DND-41 (cell line): ENCODE measurements at regions not wholly inside any gene's neighbourhood (a gene's known extent, or its start where the extent isn't known, plus 50 kb on each side); places are given as distances from the start of the nearest gene placed in this dataset.

ENCODE experiments used
- ATAC-seq: fragments of 200-7000 bp; cut with Tn5 transposase; 3 replicates; pipeline ENCODE4 v1.9.1; 2021; ENCODE audit warnings: low read depth; ENCODE audit not compliant: insufficient read depth
- DNase-seq: peaks from one replicate; pipeline ENCODE4 v3.0.0-alpha.2; 2020
- H2AFZ ChIP-seq: 2 replicates; pipeline ENCODE4 v1.6.0; 2012; ENCODE audit warnings: low read depth, low read length
- H3K27ac ChIP-seq: 2 replicates; pipeline ENCODE4 v1.5.1; 2012; ENCODE audit warnings: low read length, inconsistent platforms
- H3K27me3 ChIP-seq: fragments of 200-600 bp; sonication (generic); 2 replicates; pipeline ENCODE4 v1.6.0; 2012; ENCODE audit warnings: low read length, mild to moderate bottlenecking, inconsistent platforms; ENCODE audit not compliant: insufficient read depth, poor library complexity
- H3K36me3 ChIP-seq: 2 replicates; pipeline ENCODE4 v1.5.1; 2012; ENCODE audit warnings: low read length, inconsistent platforms; ENCODE audit not compliant: insufficient read depth
- H3K4me1 ChIP-seq: 2 replicates; pipeline ENCODE4 v1.5.1; 2012; ENCODE audit warnings: mild to moderate bottlenecking, low read length; ENCODE audit not compliant: insufficient read depth
- H3K4me2 ChIP-seq: 2 replicates; pipeline ENCODE4 v1.6.0; 2012; ENCODE audit warnings: mild to moderate bottlenecking, moderate library complexity, low read length, inconsistent platforms; ENCODE audit not compliant: insufficient read depth
- H3K4me3 ChIP-seq, 2 experiments: fragments of 200-600 bp in 1 of 2; shearing (Covaris generic) in 1 of 2; 2 replicates each; pipeline ENCODE4 v1.5.1; 2012 to 2016; ENCODE audit warnings: inconsistent platforms in 2 of 2, low read length in 2 of 2, mild to moderate bottlenecking in 2 of 2, low read depth in 1 of 2, moderate library complexity in 1 of 2
- H3K79me2 ChIP-seq: 2 replicates; pipeline ENCODE4 v1.6.0; 2012; ENCODE audit warnings: low read length, inconsistent platforms; ENCODE audit not compliant: insufficient read depth
- H3K9ac ChIP-seq: 2 replicates; pipeline ENCODE4 v1.6.0; 2012; ENCODE audit warnings: low read depth, mild to moderate bottlenecking, inconsistent platforms, low read length, moderate library complexity
- H3K9me3 ChIP-seq: 2 replicates; pipeline ENCODE4 v1.5.1; 2012; ENCODE audit warnings: low read length, moderate library complexity, mild to moderate bottlenecking, inconsistent platforms; ENCODE audit not compliant: insufficient read depth, severe bottlenecking
- H4K20me1 ChIP-seq: 2 replicates; pipeline ENCODE4 v1.6.0; 2012; ENCODE audit warnings: low read length; ENCODE audit not compliant: insufficient read depth
- EZH2 ChIP-seq: IDR thresholded peaks from 3 replicates; pipeline ENCODE4 v1.6.1; 2012; ENCODE audit warnings: borderline replicate concordance, low read depth, mild to moderate bottlenecking, moderate library complexity, low read length, inconsistent platforms; ENCODE audit not compliant: severe bottlenecking
- TF ChIP-seq, protein P1 (sequence below): IDR thresholded peaks from 2 replicates; pipeline ENCODE4 v1.5.1; 2012; ENCODE audit warnings: borderline replicate concordance, low read length, moderate library complexity, mild to moderate bottlenecking; ENCODE audit not compliant: poor library complexity, severe bottlenecking; ENCODE audit errors: extremely low read depth

DNA sequence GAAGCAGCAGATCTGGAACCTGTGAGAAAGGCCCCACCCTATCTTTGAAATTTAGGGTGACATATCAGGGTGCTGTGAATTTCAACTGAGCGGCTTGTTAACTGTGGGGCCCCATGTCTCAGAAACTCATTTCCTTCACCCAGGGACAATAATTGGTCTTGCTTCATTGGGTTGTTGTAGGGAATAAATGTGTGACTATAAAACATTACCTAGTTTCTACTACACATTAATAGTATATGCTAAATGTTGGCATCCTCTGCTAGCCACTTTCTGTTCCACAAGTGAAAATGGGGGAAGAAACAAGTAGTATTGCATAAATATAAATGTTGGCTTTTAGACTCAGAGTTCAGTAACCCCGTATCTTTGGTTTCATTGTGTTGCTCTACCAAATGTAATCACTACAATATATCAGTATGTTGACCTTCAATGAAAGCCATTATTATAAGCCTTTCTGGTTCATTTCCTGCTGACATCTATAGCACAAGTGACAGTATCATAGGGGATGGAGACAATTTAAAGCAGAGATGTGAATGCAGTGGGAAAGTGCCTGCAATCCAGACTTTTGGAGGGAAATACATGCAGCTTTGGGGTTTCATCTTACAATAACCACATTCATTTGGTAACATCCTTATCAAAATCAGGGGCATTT is 905.5 kb upstream of the RAG2 start:
- no peaks in the 10 kb centered on the region for H3K36me3 ChIP-seq
- H3K27ac ChIP-seq, result no peak overlapping the region
- no peaks in the 10 kb centered on the region for H3K4me1 ChIP-seq
- no peak for ATAC-seq
- H3K79me2 ChIP-seq, result no peaks in the 10 kb centered on the region
- H3K4me2 ChIP-seq, result no peak overlapping the region
- DNase-seq, result no peak
- H3K4me3 ChIP-seq, result no peak overlapping the region
- TF ChIP-seq EZH2, result no peak
- H3K27me3 ChIP-seq, result no peaks in the 10 kb centered on the region
- H2AFZ ChIP-seq, result no peak overlapping the region
- H3K9me3 ChIP-seq, result no peaks in the 10 kb centered on the region
- H4K20me1 ChIP-seq, result no peaks in the 10 kb centered on the region
- no peak overlapping the region for H3K9ac ChIP-seq

DNA sequence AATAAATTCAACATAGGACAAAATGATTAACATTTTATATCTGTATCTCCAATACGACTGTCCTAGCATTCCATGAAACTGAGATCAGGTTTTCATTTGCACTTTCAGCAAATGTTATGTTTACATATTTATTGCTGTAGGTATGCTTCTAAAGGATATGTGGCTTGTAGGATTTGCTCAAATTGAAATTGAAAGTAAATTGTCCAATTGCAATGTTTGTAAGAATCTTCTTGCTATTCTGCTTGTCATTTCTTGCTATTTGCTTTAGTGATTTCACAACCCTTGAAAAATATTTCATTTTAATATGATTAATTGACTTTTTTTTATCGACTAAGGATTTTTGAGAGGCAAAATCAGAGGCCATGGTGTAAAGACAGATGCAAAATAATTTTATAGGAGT is 904.2 kb upstream of the RAG2 start:
- H2AFZ ChIP-seq, result no peak overlapping the region
- H3K9me3 ChIP-seq, result no peaks in the 10 kb centered on the region
- DNase-seq, result no peak
- TF ChIP-seq, protein P1, sequence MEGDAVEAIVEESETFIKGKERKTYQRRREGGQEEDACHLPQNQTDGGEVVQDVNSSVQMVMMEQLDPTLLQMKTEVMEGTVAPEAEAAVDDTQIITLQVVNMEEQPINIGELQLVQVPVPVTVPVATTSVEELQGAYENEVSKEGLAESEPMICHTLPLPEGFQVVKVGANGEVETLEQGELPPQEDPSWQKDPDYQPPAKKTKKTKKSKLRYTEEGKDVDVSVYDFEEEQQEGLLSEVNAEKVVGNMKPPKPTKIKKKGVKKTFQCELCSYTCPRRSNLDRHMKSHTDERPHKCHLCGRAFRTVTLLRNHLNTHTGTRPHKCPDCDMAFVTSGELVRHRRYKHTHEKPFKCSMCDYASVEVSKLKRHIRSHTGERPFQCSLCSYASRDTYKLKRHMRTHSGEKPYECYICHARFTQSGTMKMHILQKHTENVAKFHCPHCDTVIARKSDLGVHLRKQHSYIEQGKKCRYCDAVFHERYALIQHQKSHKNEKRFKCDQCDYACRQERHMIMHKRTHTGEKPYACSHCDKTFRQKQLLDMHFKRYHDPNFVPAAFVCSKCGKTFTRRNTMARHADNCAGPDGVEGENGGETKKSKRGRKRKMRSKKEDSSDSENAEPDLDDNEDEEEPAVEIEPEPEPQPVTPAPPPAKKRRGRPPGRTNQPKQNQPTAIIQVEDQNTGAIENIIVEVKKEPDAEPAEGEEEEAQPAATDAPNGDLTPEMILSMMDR, result no peak
- no peak for TF ChIP-seq EZH2
- no peak overlapping the region for H3K4me2 ChIP-seq
- H3K79me2 ChIP-seq, result no peaks in the 10 kb centered on the region
- H3K36me3 ChIP-seq, result no peaks in the 10 kb centered on the region
- no peak overlapping the region for H3K4me3 ChIP-seq
- ATAC-seq, result no peak
- H3K4me1 ChIP-seq, result no peaks in the 10 kb centered on the region
- no peaks in the 10 kb centered on the region for H4K20me1 ChIP-seq
- H3K27me3 ChIP-seq, result no peaks in the 10 kb centered on the region
- no peak overlapping the region for H3K9ac ChIP-seq
- no peak overlapping the region for H3K27ac ChIP-seq

DNA sequence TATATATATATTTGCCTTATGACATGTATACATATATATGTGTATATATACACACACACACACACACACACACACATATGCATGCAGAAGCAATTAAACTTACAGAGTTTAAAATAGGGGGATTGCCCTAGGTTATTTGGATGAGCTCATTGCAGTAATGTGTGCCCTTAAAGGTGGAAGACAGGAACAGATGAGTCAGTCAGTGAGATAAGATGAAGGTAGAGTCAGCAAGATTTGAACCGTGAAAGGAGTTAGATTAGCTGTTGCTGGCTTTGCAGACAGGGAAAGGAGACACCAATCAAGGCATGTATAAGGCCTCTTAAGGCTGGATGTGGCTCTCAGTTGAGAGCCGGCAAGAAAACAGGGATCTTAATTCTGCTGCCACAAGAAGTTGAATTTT is 902.4 kb upstream of the RAG2 start:
- no peaks in the 10 kb centered on the region for H3K36me3 ChIP-seq
- no peaks in the 10 kb centered on the region for H4K20me1 ChIP-seq
- ATAC-seq (no peak), DNase-seq (no peak)
- H3K4me1 ChIP-seq, result no peaks in the 10 kb centered on the region
- no peak overlapping the region for H3K27ac ChIP-seq
- no peaks in the 10 kb centered on the region for H3K27me3 ChIP-seq
- no peak for TF ChIP-seq EZH2
- TF ChIP-seq, protein P1, result no peak
- no peaks in the 10 kb centered on the region for H3K9me3 ChIP-seq
- no peak overlapping the region for H3K4me2 ChIP-seq
- H2AFZ ChIP-seq, result no peak overlapping the region
- no peaks in the 10 kb centered on the region for H3K79me2 ChIP-seq
- no peak overlapping the region for H3K4me3 ChIP-seq
- H3K9ac ChIP-seq, result no peak overlapping the region

DNA sequence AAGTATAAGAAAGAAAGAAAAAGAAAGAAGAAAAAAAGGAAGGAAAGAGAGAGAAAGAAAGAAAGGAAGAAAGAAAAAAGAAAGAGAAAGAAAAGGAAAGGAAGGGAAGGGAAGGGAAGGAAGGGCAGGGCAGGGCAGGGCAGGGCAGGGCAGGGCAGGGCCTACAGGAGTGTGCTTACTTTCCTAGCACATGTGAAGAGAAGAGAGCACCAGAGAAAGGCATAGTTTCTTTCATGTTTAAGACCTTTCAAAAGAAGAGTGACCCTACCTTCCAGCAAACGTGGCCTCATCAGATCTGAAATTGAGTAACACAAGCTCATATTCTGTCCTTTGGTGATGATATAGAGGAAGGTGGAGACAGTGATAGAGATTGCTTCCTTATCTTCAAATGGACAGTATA is 899.3 kb upstream of the RAG2 start:
- Histone ChIP-seq H3K27me3 (no peaks in the 10 kb centered on the region), H4K20me1 (no peaks in the 10 kb centered on the region), H3K9ac (no peak overlapping the region), H3K4me3 (no peak overlapping the region), H3K79me2 (no peaks in the 10 kb centered on the region), H3K4me1 (no peaks in the 10 kb centered on the region), H2AFZ (no peak overlapping the region), H3K9me3 (no peaks in the 10 kb centered on the region), H3K27ac (no peak overlapping the region), H3K36me3 (no peaks in the 10 kb centered on the region), H3K4me2 (no peak overlapping the region)
- DNase-seq, result no peak
- no peak for ATAC-seq
- no peak for TF ChIP-seq EZH2
- TF ChIP-seq, protein P1, result no peak
